ENCODE measurements at regions not wholly inside any gene's neighbourhood (a gene's known extent, or its start where the extent isn't known, plus 50 kb on each side); places are given as distances from the start of the nearest gene placed in this dataset.

DNA sequence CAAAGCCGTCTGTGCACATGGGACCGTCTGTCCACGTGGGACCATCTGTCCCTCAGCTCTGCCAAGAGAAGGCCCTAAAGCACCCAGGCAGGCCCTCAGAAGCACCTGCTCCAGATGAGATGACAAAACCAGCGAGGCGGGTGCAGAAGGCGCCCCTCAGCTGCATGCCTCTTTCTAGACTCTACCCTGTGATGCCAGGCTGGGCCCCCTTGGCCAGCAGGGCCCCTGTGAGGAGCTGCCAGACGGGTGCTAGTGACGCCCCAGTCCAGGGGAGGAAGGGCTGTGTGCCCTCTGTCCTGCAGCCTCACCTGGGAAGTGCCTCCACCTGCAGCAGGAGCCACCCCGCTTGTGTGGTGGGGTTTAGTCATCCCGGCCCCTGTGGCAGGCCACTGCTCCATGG is 309.2 kb upstream of the SHH start:
- H3K9me3 Mint-ChIP-seq: no peaks in the 10 kb centered on the region
- Histone ChIP-seq H3K4me3 (ENCODE audit: low read length) (no peak overlapping the region), H3K9me3 (ENCODE audit: low read length) (no peaks in the 10 kb centered on the region), H3K36me3 (ENCODE audit: insufficient read depth, low read length) (no peaks in the 10 kb centered on the region), H3K27me3 (ENCODE audit: insufficient read depth, low read length, poor library complexity, severe bottlenecking) (no peaks in the 10 kb centered on the region), H3K27ac (ENCODE audit: low read depth, low read length) (no peak overlapping the region), H3K4me1 (ENCODE audit: insufficient read depth, low read length) (no peaks in the 10 kb centered on the region)
- ChIA-PET POLR2A (no interaction called here), CTCF (no interaction called here)
- no peak for DNase-seq
- no peaks in the 10 kb centered on the region for H3K27me3 Mint-ChIP-seq
- no peaks in the 10 kb centered on the region for H3K36me3 Mint-ChIP-seq
- no peak overlapping the region for H3K4me3 Mint-ChIP-seq
- no peak overlapping the region for H3K27ac Mint-ChIP-seq
- H3K4me1 Mint-ChIP-seq: no peaks in the 10 kb centered on the region

GRCh38 chr7:156120552-156120951 is 308.3 kb upstream of the SHH start:
- Histone ChIP-seq H3K27ac (ENCODE audit: low read depth, low read length) (no peak overlapping the region), H3K27me3 (ENCODE audit: insufficient read depth, low read length, poor library complexity, severe bottlenecking) (no peaks in the 10 kb centered on the region), H3K4me3 (ENCODE audit: low read length) (no peak overlapping the region), H3K4me1 (ENCODE audit: insufficient read depth, low read length) (no peaks in the 10 kb centered on the region), H3K36me3 (ENCODE audit: insufficient read depth, low read length) (no peaks in the 10 kb centered on the region), H3K9me3 (ENCODE audit: low read length) (no peaks in the 10 kb centered on the region)
- DNase-seq: no peak
- no peak overlapping the region for H3K4me3 Mint-ChIP-seq
- POLR2A ChIA-PET: no interaction called here
- H3K27me3 Mint-ChIP-seq: no peaks in the 10 kb centered on the region
- CTCF ChIA-PET: no interaction called here
- no peak overlapping the region for H3K27ac Mint-ChIP-seq
- no peaks in the 10 kb centered on the region for H3K36me3 Mint-ChIP-seq
- no peaks in the 10 kb centered on the region for H3K9me3 Mint-ChIP-seq
- no peaks in the 10 kb centered on the region for H3K4me1 Mint-ChIP-seq

- H3K4me1 ChIP-seq (ENCODE audit: insufficient read depth, low read length): no peaks in the 10 kb centered on the region
- Mint-ChIP-seq H3K27ac (no peak overlapping the region), H3K4me3 (no peak overlapping the region), H3K36me3 (no peaks in the 10 kb centered on the region), H3K27me3 (no peaks in the 10 kb centered on the region), H3K9me3 (no peaks in the 10 kb centered on the region), H3K4me1 (no peaks in the 10 kb centered on the region)
- H3K4me3 ChIP-seq (ENCODE audit: low read length): no peak overlapping the region
- DNase-seq: no peak
- ChIA-PET CTCF (no interaction called here), POLR2A (no interaction called here)
- H3K27ac ChIP-seq (ENCODE audit: low read depth, low read length): no peak overlapping the region
- no peaks in the 10 kb centered on the region for H3K36me3 ChIP-seq (ENCODE audit: insufficient read depth, low read length)
- no peaks in the 10 kb centered on the region for H3K9me3 ChIP-seq (ENCODE audit: low read length)
- H3K27me3 ChIP-seq (ENCODE audit: insufficient read depth, low read length, poor library complexity, severe bottlenecking): no peaks in the 10 kb centered on the region
Observed at GRCh38 chr7:156119771-156120170, 307.5 kb upstream of the SHH start.

DNA sequence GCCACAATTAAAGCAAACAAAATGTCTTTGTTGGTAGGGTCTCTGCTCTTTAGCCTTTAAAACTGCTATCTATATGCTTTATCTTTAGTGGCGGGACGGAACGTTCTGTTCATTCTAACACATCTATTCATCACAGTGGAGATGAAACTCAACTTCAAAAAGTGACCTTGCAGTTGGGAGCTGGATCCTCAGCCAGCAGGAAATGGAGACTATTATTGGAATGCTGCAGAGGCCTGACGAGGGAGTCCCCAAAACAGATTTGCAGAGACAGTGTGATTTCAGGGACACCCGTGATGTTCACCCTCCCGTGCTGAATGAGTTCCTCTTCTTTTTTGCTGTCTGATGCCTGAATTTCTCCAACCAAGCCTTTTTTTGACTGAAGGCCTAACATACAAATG is 306.0 kb upstream of the SHH start:
- Histone ChIP-seq H3K4me1 (ENCODE audit: insufficient read depth, low read length) (no peaks in the 10 kb centered on the region), H3K9me3 (ENCODE audit: low read length) (no peaks in the 10 kb centered on the region), H3K4me3 (ENCODE audit: low read length) (no peak overlapping the region), H3K27ac (ENCODE audit: low read depth, low read length) (no peak overlapping the region), H3K27me3 (ENCODE audit: insufficient read depth, low read length, poor library complexity, severe bottlenecking) (no peaks in the 10 kb centered on the region), H3K36me3 (ENCODE audit: insufficient read depth, low read length) (no peaks in the 10 kb centered on the region)
- DNase-seq: no peak
- Mint-ChIP-seq H3K9me3 (no peaks in the 10 kb centered on the region), H3K4me1 (no peaks in the 10 kb centered on the region), H3K27ac (no peak overlapping the region), H3K4me3 (no peak overlapping the region), H3K27me3 (peaks cover 2% of the 10 kb centered on the region in 2 donors), H3K36me3 (no peaks in the 10 kb centered on the region)
- ChIA-PET CTCF (no interaction called here), POLR2A (no interaction called here)

DNA sequence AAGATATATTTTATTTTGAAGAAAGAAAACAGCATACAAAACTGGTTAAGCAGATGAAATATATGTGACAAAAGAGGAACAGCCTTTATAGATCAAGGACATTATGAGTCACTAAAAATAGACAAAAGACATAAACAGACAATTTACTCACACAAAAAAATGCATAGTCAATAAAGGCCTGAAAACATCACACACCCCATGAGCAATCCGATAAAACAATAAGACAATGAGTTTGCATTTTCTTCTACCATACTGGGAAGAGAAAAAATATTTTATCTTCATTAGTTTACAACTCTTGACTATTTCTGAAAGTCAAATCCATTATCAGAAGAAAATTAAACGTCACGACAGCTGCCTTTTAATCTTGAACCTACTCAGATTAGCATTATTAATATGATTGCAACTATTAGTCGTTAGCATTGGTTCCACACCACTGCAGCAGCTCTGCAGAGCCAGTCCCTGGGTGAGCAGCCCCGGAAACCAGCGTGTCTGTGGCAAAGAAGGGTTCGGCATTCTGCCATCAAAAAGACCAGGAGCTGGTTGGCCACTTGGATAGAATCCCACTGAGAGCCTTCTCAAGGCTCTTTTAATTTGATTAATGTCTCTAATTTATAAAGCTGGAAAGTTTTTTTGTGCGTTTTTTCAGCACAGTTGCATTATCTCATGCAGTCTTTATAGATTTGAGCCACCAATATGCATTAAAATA is 305.4 kb upstream of the SHH start:
- Histone ChIP-seq H3K4me1 (ENCODE audit: insufficient read depth, low read length) (no peaks in the 10 kb centered on the region), H3K36me3 (ENCODE audit: insufficient read depth, low read length) (no peaks in the 10 kb centered on the region), H3K27me3 (ENCODE audit: insufficient read depth, low read length, poor library complexity, severe bottlenecking) (no peaks in the 10 kb centered on the region), H3K27ac (ENCODE audit: low read depth, low read length) (no peak overlapping the region), H3K9me3 (ENCODE audit: low read length) (no peaks in the 10 kb centered on the region), H3K4me3 (ENCODE audit: low read length) (no peak overlapping the region)
- H3K36me3 Mint-ChIP-seq: no peaks in the 10 kb centered on the region
- no peaks in the 10 kb centered on the region for H3K9me3 Mint-ChIP-seq
- H3K4me3 Mint-ChIP-seq: no peak overlapping the region
- CTCF ChIA-PET: no interaction called here
- H3K27ac Mint-ChIP-seq: no peak overlapping the region
- DNase-seq: no peak
- peaks cover 2 to 4% of the 10 kb centered on the region in 2 donors for H3K27me3 Mint-ChIP-seq
- POLR2A ChIA-PET: no interaction called here
- no peaks in the 10 kb centered on the region for H3K4me1 Mint-ChIP-seq

DNA sequence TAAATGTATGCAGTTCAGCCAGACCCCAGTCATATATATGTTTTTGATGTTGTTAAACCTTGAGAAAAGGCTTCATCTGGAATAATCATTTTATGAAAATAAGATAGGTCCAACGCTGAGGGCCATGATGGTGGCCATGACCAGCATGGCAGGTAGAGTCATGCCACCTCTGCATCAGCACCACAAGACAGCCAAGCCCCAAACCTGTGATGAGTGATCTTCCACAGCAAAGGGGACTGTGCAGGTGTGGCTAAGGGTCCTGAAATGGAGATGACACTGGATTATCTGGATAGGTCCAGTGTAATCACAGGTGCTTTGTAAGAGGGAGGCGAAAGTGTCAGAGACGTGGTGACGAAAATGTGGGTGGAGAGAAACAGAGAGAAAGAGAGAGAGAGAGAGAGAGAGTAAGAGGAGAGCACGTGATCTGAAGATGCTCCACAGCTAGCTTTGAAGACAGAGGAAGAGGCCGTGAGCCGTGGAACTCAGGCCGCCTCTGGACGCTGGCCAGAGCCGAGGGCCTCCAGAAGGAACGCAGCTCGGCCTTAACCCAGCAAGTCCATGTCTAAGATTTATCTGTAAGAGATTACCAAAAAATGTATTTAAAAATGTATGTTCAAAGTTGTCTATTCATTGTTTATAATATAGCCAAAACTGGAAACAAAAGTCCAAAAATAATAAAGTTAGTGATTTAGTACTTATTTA is 304.4 kb upstream of the SHH start:
- Mint-ChIP-seq H3K4me3 (no peak overlapping the region), H3K36me3 (no peaks in the 10 kb centered on the region), H3K4me1 (no peaks in the 10 kb centered on the region), H3K27me3 (peaks cover 2 to 4% of the 10 kb centered on the region in 2 donors), H3K9me3 (no peaks in the 10 kb centered on the region), H3K27ac (no peak overlapping the region)
- Histone ChIP-seq H3K27ac (ENCODE audit: low read depth, low read length) (no peak overlapping the region), H3K27me3 (ENCODE audit: insufficient read depth, low read length, poor library complexity, severe bottlenecking) (no peaks in the 10 kb centered on the region), H3K36me3 (ENCODE audit: insufficient read depth, low read length) (no peaks in the 10 kb centered on the region), H3K4me3 (ENCODE audit: low read length) (no peak overlapping the region), H3K4me1 (ENCODE audit: insufficient read depth, low read length) (no peaks in the 10 kb centered on the region), H3K9me3 (ENCODE audit: low read length) (no peaks in the 10 kb centered on the region)
- ChIA-PET POLR2A (no interaction called here), CTCF (interaction anchor here (1.0 kb wide), 1 partner anchor 10 kb away, joined by 4 read pairs; no protein-coding TSS in a partner anchor)
- no peak for DNase-seq

DNA sequence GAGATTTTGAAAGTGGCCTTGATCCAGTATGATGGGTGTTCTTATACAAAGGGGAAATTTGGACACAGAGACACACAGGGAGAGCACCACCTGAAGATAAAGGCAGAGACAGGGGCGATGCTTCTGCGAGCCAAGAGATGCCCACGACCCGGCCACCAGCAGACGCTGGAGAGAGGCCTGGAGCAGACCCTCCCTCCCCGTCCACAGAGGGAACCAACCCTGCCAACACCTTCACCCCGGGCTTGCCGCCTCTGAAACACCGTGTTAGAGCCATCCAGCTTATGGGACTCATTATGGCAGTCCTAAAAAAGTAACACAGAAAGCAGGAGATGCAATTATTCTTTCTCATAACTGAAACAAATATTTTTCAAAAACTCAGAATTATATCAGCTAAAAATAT is 303.3 kb upstream of the SHH start:
- DNase-seq: no peak
- H3K36me3 Mint-ChIP-seq: no peaks in the 10 kb centered on the region
- H3K27ac ChIP-seq (ENCODE audit: low read depth, low read length): no peak overlapping the region
- no peak overlapping the region for H3K27ac Mint-ChIP-seq
- ChIA-PET POLR2A (no interaction called here), CTCF (interaction anchor here (1.0 kb wide), 1 partner anchor 9 kb away, joined by 4 read pairs; no protein-coding TSS in a partner anchor)
- peaks cover 2 to 4% of the 10 kb centered on the region in 2 donors for H3K27me3 Mint-ChIP-seq
- H3K36me3 ChIP-seq (ENCODE audit: insufficient read depth, low read length): no peaks in the 10 kb centered on the region
- H3K4me1 ChIP-seq (ENCODE audit: insufficient read depth, low read length): no peaks in the 10 kb centered on the region
- H3K27me3 ChIP-seq (ENCODE audit: insufficient read depth, low read length, poor library complexity, severe bottlenecking): no peaks in the 10 kb centered on the region
- no peak overlapping the region for H3K4me3 Mint-ChIP-seq
- peaks cover 0 to 7% (median 0%) of the 10 kb centered on the region in 5 donors for H3K9me3 Mint-ChIP-seq
- no peaks in the 10 kb centered on the region for H3K4me1 Mint-ChIP-seq
- H3K4me3 ChIP-seq (ENCODE audit: low read length): no peak overlapping the region
- no peaks in the 10 kb centered on the region for H3K9me3 ChIP-seq (ENCODE audit: low read length)

DNA sequence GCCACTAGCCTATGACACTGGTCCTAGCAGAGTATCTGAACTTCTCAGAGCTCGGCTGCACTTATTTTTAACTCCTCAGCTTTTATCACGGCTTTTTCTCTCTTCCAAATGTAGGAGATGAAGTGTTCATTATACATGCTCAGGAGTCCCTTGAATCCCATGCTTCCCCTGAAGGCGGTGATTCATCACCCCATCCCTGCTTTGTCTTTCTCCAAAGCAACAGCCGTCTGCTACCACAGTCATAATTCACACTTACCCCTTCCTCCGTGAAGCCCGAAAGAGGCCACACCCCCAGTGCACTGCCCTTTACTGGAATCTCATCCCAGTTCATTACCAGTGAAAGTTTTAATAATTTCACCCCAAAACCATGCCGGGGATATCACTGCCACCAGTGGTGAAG is 301.5 kb upstream of the SHH start:
- Mint-ChIP-seq H3K9me3 (peaks cover 0 to 9% (median 0%) of the 10 kb centered on the region in 5 donors), H3K4me3 (no peak overlapping the region), H3K27ac (peak overlapping the region in 1 of 8 donors; percentile 25), H3K36me3 (no peaks in the 10 kb centered on the region), H3K27me3 (peaks cover 2 to 4% of the 10 kb centered on the region in 2 donors), H3K4me1 (no peaks in the 10 kb centered on the region)
- Histone ChIP-seq H3K27me3 (ENCODE audit: insufficient read depth, low read length, poor library complexity, severe bottlenecking) (no peaks in the 10 kb centered on the region), H3K36me3 (ENCODE audit: insufficient read depth, low read length) (no peaks in the 10 kb centered on the region), H3K4me1 (ENCODE audit: insufficient read depth, low read length) (no peaks in the 10 kb centered on the region), H3K9me3 (ENCODE audit: low read length) (no peaks in the 10 kb centered on the region), H3K27ac (ENCODE audit: low read depth, low read length) (no peak overlapping the region), H3K4me3 (ENCODE audit: low read length) (no peak overlapping the region)
- ChIA-PET CTCF (no interaction called here), POLR2A (no interaction called here)
- DNase-seq: no peak

Data from CD8-positive, alpha-beta memory T cell (primary cell).